AG09309 (cell line): ENCODE measurements at regions not wholly inside any gene's neighbourhood (a gene's known extent, or its start where the extent isn't known, plus 50 kb on each side); places are given as distances from the start of the nearest gene placed in this dataset.
A peak's percentile ranks its signal among the peaks of the same experiment; 100 is the strongest.
"Not testable (repeated sequence)": the region's sequence is repeated elsewhere in the genome, so short reads cannot be mapped to it uniquely, and the experiment has no call there.

Experiments
- DNase-seq: peaks from one replicate; pipeline ENCODE4 v3.0.0-alpha.2; 2010; ENCODE audit warnings: low read depth
- H3K4me3 ChIP-seq: 2 replicates; pipeline ENCODE4 v1.5.1; 2011; ENCODE audit warnings: mild to moderate bottlenecking, low read depth, low read length, moderate library complexity; ENCODE audit not compliant: control insufficient read depth
- CTCF ChIP-seq: IDR thresholded peaks from 2 replicates; pipeline ENCODE4 v1.5.1; 2011; ENCODE audit warnings: mild to moderate bottlenecking, low read depth, low read length, inconsistent platforms; ENCODE audit not compliant: insufficient read depth, control insufficient read depth; ENCODE audit errors: missing control alignments

- no peak for DNase-seq
- TF ChIP-seq CTCF = no peak
- H3K4me3 ChIP-seq = no peak overlapping the region
Measured at GRCh38 chr11:26878959-26879581, 114.8 kb upstream of the FIBIN start.

- DNase-seq, H3K4me3 ChIP-seq: not testable (repeated sequence)
Measured at GRCh38 chr11:26882363-26882880, 111.5 kb upstream of the FIBIN start.

GRCh38 chr11:26891501-26891900, 102.4 kb upstream of the FIBIN start:
- DNase-seq = no peak
- no peak for TF ChIP-seq CTCF
- H3K4me3 ChIP-seq = no peak overlapping the region

GRCh38 chr11:26896719-26897118, 97.2 kb upstream of the FIBIN start:
- no peak overlapping the region for H3K4me3 ChIP-seq
- TF ChIP-seq CTCF = no peak
- DNase-seq = peak; percentile 29

GRCh38 chr11:26898799-26899198, 95.1 kb upstream of the FIBIN start:
- H3K4me3 ChIP-seq = no peak overlapping the region
- DNase-seq = no peak
- no peak for TF ChIP-seq CTCF

- TF ChIP-seq CTCF = no peak
- DNase-seq = no peak
- no peak overlapping the region for H3K4me3 ChIP-seq
Measured at GRCh38 chr11:26901162-26901561, 92.8 kb upstream of the FIBIN start.

GRCh38 chr11:26904132-26904531, 89.8 kb upstream of the FIBIN start:
- TF ChIP-seq CTCF = no peak
- H3K4me3 ChIP-seq = no peak overlapping the region
- no peak for DNase-seq
